Progenitor cell of endocrine pancreas (in vitro differentiated cells): ENCODE measurements at regions not wholly inside any gene's neighbourhood (a gene's known extent, or its start where the extent isn't known, plus 50 kb on each side); places are given as distances from the start of the nearest gene placed in this dataset.

Experiments used
- DNase-seq: peaks from one replicate; pipeline ENCODE4 v3.0.0; 2021; ENCODE audit warnings: low spot score; ENCODE audit not compliant: unreplicated experiment
- H3K27ac Mint-ChIP-seq: 2 replicates; pipeline ENCODE4 v1.8.0; 2021; ENCODE audit warnings: mild to moderate bottlenecking, moderate library complexity, mixed read lengths
- H3K27me3 Mint-ChIP-seq: 2 replicates; pipeline ENCODE4 v1.8.0; 2021; ENCODE audit warnings: mixed read lengths
- H3K36me3 Mint-ChIP-seq: 2 replicates; pipeline ENCODE4 v1.8.0; 2022; ENCODE audit warnings: mixed read lengths; ENCODE audit not compliant: insufficient read depth
- H3K4me1 Mint-ChIP-seq: 2 replicates; pipeline ENCODE4 v1.8.0; 2021; ENCODE audit warnings: low read depth, mixed read lengths
- H3K4me3 Mint-ChIP-seq: 2 replicates; pipeline ENCODE4 v1.8.0; 2021; ENCODE audit warnings: low read depth, mild to moderate bottlenecking, moderate library complexity, mixed read lengths
- H3K9me3 Mint-ChIP-seq: 2 replicates; pipeline ENCODE4 v1.8.0; 2021; ENCODE audit warnings: low read depth, mixed read lengths
- CTCF ChIP-seq: fragments of 200-600 bp; sonication (generic); IDR thresholded peaks from one replicate; pipeline ENCODE4 v1.5.0; 2021; ENCODE audit warnings: antibody characterized with exemption, mild to moderate bottlenecking; ENCODE audit not compliant: unreplicated experiment

GRCh38 chrX:18102006-18102405, 118.7 kb downstream of the BEND2 start:
- DNase-seq: no peak
- Mint-ChIP-seq H3K9me3 (peaks cover 36% of the 10 kb centered on the region), H3K4me1 (peaks cover 11% of the 10 kb centered on the region), H3K27me3 (no peaks in the 10 kb centered on the region), H3K36me3 (peaks cover 6% of the 10 kb centered on the region), H3K27ac (no peak overlapping the region), H3K4me3 (peak overlapping the region; percentile 3)
- no peak for TF ChIP-seq CTCF

- Mint-ChIP-seq H3K27me3 (no peaks in the 10 kb centered on the region), H3K9me3 (peaks cover 35% of the 10 kb centered on the region), H3K27ac (no peak overlapping the region), H3K36me3 (peaks cover 6% of the 10 kb centered on the region), H3K4me1 (peaks cover 11% of the 10 kb centered on the region), H3K4me3 (no peak overlapping the region)
- TF ChIP-seq CTCF: no peak
- DNase-seq: no peak
Observed at GRCh38 chrX:18101087-18101486, 119.6 kb downstream of the BEND2 start.

- DNase-seq: no peak
- Mint-ChIP-seq H3K9me3 (peaks cover 39% of the 10 kb centered on the region), H3K27me3 (no peaks in the 10 kb centered on the region), H3K4me1 (peaks cover 11% of the 10 kb centered on the region), H3K4me3 (no peak overlapping the region), H3K27ac (no peak overlapping the region), H3K36me3 (peaks cover 8% of the 10 kb centered on the region)
- TF ChIP-seq CTCF: no peak
Observed at GRCh38 chrX:18099745-18100144, 120.9 kb downstream of the BEND2 start.

- peaks cover 11% of the 10 kb centered on the region for H3K36me3 Mint-ChIP-seq
- no peaks in the 10 kb centered on the region for H3K27me3 Mint-ChIP-seq
- H3K4me3 Mint-ChIP-seq: no peak overlapping the region
- no peak overlapping the region for H3K27ac Mint-ChIP-seq
- no peak for TF ChIP-seq CTCF
- H3K4me1 Mint-ChIP-seq: peaks cover 11% of the 10 kb centered on the region
- H3K9me3 Mint-ChIP-seq: peaks cover 43% of the 10 kb centered on the region
- DNase-seq: no peak
Observed at GRCh38 chrX:18098763-18099162, 121.9 kb downstream of the BEND2 start.

- H3K4me3 Mint-ChIP-seq: no peak overlapping the region
- DNase-seq: no peak
- no peak for TF ChIP-seq CTCF
- H3K27ac Mint-ChIP-seq: peak overlapping the region; percentile 18
- peaks cover 33% of the 10 kb centered on the region for H3K9me3 Mint-ChIP-seq
- H3K27me3 Mint-ChIP-seq: no peaks in the 10 kb centered on the region
- peaks cover 6% of the 10 kb centered on the region for H3K36me3 Mint-ChIP-seq
- no peaks in the 10 kb centered on the region for H3K4me1 Mint-ChIP-seq
Observed at GRCh38 chrX:18076434-18076833, 144.3 kb downstream of the BEND2 start.
